Osteocyte (in vitro differentiated cells): ENCODE measurements at regions not wholly inside any gene's neighbourhood (a gene's known extent, or its start where the extent isn't known, plus 50 kb on each side); places are given as distances from the start of the nearest gene placed in this dataset.

Experiments
- DNase-seq: peaks from one replicate; pipeline ENCODE4 v3.0.0; 2021; ENCODE audit warnings: mixed read lengths; ENCODE audit not compliant: unreplicated experiment; ENCODE audit errors: extremely low spot score
- H3K27ac Mint-ChIP-seq: one replicate; pipeline ENCODE4 v1.8.0; 2021; ENCODE audit warnings: mild to moderate bottlenecking, mixed read lengths; ENCODE audit not compliant: unreplicated experiment
- H3K27me3 Mint-ChIP-seq: one replicate; pipeline ENCODE4 v1.8.0; 2021; ENCODE audit warnings: mixed read lengths; ENCODE audit not compliant: unreplicated experiment
- H3K36me3 Mint-ChIP-seq: one replicate; pipeline ENCODE4 v1.8.0; 2021; ENCODE audit warnings: mixed read lengths; ENCODE audit not compliant: unreplicated experiment
- H3K4me1 Mint-ChIP-seq: one replicate; pipeline ENCODE4 v1.8.0; 2021; ENCODE audit warnings: mixed read lengths; ENCODE audit not compliant: unreplicated experiment
- H3K4me3 Mint-ChIP-seq: one replicate; pipeline ENCODE4 v1.8.0; 2021; ENCODE audit warnings: mild to moderate bottlenecking, moderate library complexity, mixed read lengths; ENCODE audit not compliant: unreplicated experiment
- H3K9me3 Mint-ChIP-seq: one replicate; pipeline ENCODE4 v1.8.0; 2021; ENCODE audit warnings: mixed read lengths; ENCODE audit not compliant: unreplicated experiment
- CTCF ChIP-seq: fragments of 200-600 bp; sonication (generic); IDR thresholded peaks from 2 replicates; pipeline ENCODE4 v1.5.0; 2021; ENCODE audit warnings: antibody characterized with exemption, mild to moderate bottlenecking, moderate library complexity

DNA sequence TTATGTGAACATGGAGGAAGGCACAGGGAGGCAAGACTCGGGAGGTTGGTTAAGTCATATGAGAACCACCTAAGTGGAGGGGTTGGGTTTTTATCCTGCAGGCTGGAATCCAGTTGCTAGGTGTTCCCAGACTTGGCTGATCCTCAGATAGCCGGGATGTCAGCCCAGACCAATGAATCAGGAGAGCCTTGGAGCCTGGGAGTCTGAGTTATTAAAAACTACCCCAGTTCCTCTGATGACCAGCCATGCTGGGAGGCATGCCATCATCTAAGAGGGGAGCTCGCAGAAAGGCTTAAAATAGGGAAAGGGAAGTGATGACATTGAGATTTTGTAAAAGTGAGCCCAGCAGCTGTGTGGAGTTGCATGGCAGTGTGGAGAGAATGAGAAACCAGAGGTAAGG lies 238.1 kb downstream of the ZNF248 start:
- DNase-seq = no peak
- Mint-ChIP-seq H3K27ac (no peak overlapping the region), H3K4me3 (no peak overlapping the region), H3K9me3 (peaks cover 47% of the 10 kb centered on the region), H3K4me1 (no peaks in the 10 kb centered on the region), H3K36me3 (no peaks in the 10 kb centered on the region), H3K27me3 (no peaks in the 10 kb centered on the region)
- no peak for TF ChIP-seq CTCF

- no peak overlapping the region for H3K27ac Mint-ChIP-seq
- H3K9me3 Mint-ChIP-seq = peaks cover 54% of the 10 kb centered on the region
- no peak overlapping the region for H3K4me3 Mint-ChIP-seq
- H3K27me3 Mint-ChIP-seq = no peaks in the 10 kb centered on the region
- no peaks in the 10 kb centered on the region for H3K36me3 Mint-ChIP-seq
- no peak for DNase-seq
- H3K4me1 Mint-ChIP-seq = no peaks in the 10 kb centered on the region
- no peak for TF ChIP-seq CTCF
Measured at GRCh38 chr10:37588299-37588698, 269.1 kb downstream of the ZNF248 start.

DNA sequence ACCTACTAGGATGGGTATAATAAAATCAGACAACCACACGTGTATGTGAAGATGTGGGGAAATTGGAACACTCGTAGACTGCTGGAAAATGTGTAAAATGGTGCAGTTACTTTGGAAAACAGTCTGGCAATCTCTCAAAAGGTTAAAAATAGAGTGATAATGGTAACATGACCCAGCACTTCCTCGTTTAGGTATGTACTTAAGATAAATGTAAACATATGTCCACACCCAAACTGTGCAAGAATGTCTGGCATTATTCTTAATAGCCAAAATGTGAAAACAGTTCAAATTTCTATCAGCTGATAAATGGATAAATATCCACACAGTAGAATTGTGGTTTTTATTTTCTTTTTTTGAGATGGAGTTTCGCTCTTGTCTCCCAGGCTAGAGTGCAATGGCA lies 272.8 kb downstream of the ZNF248 start:
- no peaks in the 10 kb centered on the region for H3K4me1 Mint-ChIP-seq
- H3K36me3 Mint-ChIP-seq = no peaks in the 10 kb centered on the region
- peaks cover 46% of the 10 kb centered on the region for H3K9me3 Mint-ChIP-seq
- TF ChIP-seq CTCF = no peak
- no peak overlapping the region for H3K27ac Mint-ChIP-seq
- no peaks in the 10 kb centered on the region for H3K27me3 Mint-ChIP-seq
- no peak overlapping the region for H3K4me3 Mint-ChIP-seq
- DNase-seq = no peak

DNA sequence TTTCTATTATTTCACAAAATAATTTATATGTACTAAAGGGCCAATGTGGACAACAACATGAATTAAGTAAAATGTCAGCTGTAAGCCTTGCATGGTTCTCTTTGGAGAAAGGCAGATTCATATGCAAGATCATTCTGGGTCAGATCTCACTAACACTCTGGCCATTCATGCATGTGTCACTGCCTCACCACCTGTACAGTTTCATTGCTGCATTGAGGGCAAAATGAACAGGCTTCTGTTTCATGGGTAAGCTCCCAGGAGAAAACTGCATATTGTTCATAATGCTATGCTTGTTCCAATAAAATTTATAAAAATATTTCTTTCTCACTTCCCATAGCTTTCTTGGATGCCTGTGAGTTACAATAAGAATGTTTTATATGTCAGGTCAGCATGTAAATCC lies 275.2 kb downstream of the ZNF248 start:
- Mint-ChIP-seq H3K4me1 (no peaks in the 10 kb centered on the region), H3K9me3 (peaks cover 41% of the 10 kb centered on the region), H3K27ac (no peak overlapping the region), H3K27me3 (no peaks in the 10 kb centered on the region), H3K36me3 (no peaks in the 10 kb centered on the region), H3K4me3 (no peak overlapping the region)
- TF ChIP-seq CTCF = no peak
- no peak for DNase-seq

- Mint-ChIP-seq H3K27ac (no peak overlapping the region), H3K27me3 (no peaks in the 10 kb centered on the region), H3K4me1 (no peaks in the 10 kb centered on the region), H3K4me3 (no peak overlapping the region), H3K9me3 (peaks cover 42% of the 10 kb centered on the region), H3K36me3 (no peaks in the 10 kb centered on the region)
- DNase-seq = no peak
- no peak for TF ChIP-seq CTCF
Measured at GRCh38 chr10:37576154-37576553, 281.3 kb downstream of the ZNF248 start.
